Activated CD4-positive, alpha-beta T cell treated with anti-CD3 and anti-CD28 coated beads, Interleukin-2, amount 50 U/mL, for 16 hours (primary cell): ENCODE measurements at regions not wholly inside any gene's neighbourhood (a gene's known extent, or its start where the extent isn't known, plus 50 kb on each side); places are given as distances from the start of the nearest gene placed in this dataset.

ENCODE experiments used
- DNase-seq: peaks from one replicate; pipeline ENCODE4 v3.0.0-alpha.2; 2020

GRCh38 chr6:1485678-1486077 is 96.3 kb downstream of the FOXF2 start:
- DNase-seq, result no peak

GRCh38 chr6:1486387-1486786 is 97.0 kb downstream of the FOXF2 start:
- DNase-seq, result no peak

DNA sequence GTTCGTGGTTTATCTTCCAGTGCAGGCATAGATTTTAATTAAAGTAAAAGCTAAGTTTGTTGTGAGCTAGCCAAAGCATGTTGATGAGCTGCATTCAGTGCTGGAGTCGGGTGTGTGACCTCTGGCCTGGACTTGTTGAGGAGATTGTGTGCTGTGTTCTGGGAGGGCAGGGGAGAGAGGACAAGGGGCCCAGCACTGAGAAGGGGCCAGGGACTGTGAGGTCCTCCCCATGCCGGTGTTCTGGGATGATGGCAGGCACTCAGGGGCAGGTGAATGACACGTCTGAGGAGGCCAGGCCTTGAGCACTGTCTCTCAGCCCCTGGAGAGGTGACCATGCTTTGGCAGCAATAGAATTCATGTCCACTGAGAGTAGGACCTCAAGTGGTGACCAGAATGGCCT is 97.9 kb downstream of the FOXF2 start:
- DNase-seq, result no peak

GRCh38 chr6:1491025-1491424 is 101.6 kb downstream of the FOXF2 start:
- no peak for DNase-seq

- DNase-seq, result no peak
Observed at GRCh38 chr6:1491591-1492319, 102.4 kb downstream of the FOXF2 start.

GRCh38 chr6:1494671-1495070 is 105.3 kb downstream of the FOXF2 start:
- DNase-seq, result no peak

- no peak for DNase-seq
Observed at GRCh38 chr6:1495344-1495743, 106.0 kb downstream of the FOXF2 start.

DNA sequence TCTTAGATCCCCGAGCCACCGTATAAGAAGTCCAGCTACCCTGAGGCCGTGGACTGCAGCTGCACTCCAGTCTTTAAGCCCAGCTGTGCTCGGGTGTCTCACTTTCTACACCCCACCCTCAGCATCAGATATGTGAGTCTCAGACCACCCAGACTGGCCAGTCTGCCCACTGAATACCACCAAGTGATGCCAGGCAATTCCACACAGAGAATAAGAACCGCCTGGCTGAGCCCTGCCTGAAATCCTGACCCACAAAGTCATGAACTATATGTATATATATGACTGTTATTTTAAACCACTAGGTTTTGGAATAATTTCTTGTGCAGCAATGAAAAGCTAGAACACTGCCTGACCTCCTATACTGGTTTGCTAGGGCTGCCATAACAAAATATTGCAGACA is 106.7 kb downstream of the FOXF2 start:
- DNase-seq, result no peak

DNA sequence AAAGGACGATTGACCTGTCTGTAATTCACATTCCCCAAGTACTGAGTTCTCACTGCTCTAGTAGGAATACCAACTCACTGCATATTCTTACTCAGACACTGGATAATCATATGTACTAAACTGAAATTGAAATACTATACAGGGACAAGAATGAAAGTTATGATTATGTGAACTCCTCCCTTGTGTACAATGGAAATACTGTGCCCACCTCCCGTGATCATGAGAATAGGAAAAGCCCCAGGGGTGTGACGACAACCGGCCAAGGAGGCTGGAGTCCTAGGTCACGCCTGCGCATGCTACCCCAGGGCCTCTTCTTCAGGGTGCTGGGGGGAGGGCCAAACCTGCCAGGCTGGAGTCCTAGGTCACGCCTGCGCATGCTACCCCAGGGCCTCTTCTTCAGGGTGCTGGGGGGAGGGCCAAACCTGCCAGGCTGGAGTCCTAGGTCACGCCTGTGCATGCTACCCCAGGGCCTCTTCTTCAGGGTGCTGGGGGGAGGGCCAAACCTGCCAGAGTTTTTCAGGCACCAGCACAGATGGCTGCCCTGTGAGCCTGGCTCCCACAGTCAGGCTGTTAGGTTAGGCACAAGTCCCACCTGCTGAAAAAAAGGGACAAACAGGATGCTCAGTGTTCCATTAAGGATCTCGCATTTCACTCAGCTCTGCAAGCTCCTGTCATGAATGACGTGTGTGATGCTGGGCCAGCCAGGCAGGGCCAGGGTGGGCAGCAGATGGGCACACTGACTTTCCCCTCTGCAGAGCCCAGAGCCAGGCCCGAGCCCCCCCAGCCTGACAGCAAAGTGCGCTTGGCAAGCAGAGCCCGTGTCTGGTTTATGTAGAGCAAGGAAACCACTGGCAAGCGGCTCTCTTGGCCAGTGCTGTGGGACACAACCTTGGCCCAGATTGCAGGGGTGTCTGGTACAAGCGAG is 107.7 kb downstream of the FOXF2 start:
- DNase-seq, result no peak

GRCh38 chr6:1497761-1498105 is 108.4 kb downstream of the FOXF2 start:
- DNase-seq, result no peak

DNA sequence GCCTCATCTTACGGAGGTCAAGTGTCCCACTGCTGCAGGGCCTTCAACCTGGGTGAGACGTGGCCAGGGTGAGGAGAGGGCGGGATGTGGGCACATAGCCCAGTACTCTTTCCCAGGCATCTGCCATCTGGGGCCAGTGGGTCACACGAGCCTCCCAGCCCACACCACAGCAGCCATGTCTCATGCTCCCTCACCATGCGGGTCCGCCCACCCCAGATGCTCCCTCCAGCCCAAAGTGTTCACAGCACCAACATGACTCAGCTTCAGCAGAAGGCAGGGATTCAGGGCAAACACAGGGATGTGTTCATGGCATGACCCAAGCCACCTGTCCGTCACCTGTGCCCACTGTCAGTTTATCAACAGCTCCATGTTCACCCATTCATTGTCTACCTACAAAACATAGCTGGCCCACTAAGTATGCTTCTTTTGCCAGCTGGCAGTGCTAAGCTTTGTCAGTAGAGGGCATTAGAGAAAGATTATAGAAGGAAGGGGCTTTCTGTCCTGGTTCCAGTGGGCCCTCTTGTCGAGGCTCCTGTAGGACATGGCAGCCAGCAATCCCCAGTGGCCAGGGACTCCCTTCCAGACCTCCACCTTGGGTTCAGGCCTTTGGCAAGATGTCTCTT is 109.2 kb downstream of the FOXF2 start:
- DNase-seq, result no peak

- DNase-seq, result no peak
Observed at GRCh38 chr6:1499777-1500176, 109.9 kb upstream of the FOXC1 start.

- DNase-seq, result no peak
Observed at GRCh38 chr6:1500913-1501312, 108.8 kb upstream of the FOXC1 start.

DNA sequence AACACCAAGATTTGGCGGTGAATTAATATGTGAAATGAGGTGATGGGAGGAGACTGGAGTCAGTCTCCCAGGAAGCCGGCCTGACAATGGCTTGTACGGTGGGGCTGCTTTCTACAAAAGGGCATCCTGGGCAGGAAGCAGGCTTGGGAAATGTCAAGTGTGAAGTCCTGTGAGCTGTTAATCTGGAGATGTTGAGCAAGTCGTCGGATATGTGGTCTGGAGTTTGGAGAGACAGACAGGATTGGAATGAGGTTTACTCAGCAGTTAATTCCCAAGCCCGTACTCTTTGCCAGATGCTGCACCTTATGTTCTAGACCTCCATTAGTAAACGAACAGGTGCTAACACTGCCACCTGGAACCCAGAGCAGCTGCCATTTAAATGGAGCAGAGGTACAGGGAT is 107.7 kb upstream of the FOXC1 start:
- DNase-seq, result no peak

DNA sequence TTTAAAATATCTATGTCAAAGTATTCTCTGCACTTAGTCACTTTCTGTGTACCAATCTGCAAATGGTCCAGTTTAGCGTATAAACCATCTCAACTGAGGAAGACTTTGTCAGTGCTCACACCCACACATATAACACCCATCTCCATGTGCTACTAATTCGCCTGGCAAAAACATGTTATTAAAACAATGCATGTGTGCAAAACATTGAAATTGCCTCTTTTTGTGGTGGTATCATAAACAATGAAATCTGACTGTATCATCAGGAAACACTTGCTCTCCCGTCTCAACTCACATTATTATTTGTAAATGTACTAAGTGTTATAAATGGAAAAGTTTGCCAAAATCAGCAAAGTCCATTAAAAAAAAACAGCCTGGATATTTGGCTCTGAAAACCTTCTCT is 105.9 kb upstream of the FOXC1 start:
- no peak for DNase-seq

DNA sequence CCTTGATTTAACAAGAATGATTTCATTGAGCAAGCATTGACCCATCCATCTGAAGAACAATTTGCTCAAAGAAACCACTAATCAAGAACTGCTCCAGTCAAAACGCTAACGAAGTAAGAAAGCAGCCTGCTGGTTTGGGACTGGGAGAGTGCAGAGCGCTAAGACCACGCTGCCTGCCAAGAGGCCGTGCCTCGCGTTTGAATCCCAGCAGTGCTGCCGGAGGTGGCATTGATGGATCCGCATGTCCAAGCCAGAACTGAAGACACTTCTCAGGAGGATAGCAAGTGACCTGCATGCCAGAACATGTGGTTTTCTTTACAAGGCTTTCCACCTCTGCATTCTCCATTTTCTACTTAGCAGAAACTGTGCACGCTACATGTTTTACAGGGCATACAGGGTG is 105.2 kb upstream of the FOXC1 start:
- no peak for DNase-seq

DNA sequence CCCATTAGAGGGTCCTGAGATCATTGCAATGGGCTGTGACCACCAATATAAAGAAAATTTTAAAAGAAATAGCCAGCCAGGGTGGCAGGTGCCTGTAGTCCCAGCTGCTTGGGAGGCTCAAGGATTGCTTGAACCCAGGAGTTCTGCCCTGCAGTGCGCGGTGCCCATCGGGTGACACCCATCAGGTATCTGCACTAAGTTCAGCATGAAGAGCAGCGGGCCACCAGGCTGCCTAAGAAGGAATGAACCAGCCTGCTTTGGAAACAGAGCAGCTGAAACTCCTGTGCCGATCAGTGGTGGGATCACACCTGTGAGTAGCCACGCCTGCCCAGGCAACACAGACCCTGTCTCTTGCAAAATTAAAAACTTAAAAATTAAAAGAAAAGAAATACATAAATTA is 102.5 kb upstream of the FOXC1 start:
- DNase-seq, result no peak

GRCh38 chr6:1509241-1509640 is 100.5 kb upstream of the FOXC1 start:
- no peak for DNase-seq

- DNase-seq, result no peak
Observed at GRCh38 chr6:1510239-1510638, 99.5 kb upstream of the FOXC1 start.

DNA sequence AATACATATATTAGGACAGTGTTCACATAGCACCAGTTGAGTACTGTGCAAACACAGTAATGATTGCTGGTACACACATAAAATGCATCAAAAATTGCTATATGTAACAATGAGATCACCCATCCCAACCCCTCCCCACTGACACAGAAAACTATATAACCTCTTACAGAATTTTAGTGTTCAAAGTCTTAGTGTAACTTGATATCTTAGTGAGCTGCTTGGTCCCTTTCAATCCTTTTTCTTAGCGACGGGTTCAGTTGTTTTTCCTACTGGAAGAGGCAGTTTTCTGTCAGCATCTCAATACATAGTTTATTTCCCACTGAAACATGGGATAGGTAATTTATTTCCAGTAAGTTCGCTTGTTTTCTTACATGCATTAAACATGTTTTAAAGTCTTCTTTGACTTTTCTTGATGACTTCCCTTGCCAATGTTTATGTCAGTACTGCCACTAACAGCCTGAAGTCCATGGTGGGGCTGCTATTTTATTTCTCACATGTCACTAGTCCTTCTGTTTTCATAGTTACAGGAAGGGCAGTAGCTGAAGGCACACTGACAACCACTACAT is 96.4 kb upstream of the FOXC1 start:
- DNase-seq, result no peak

DNA sequence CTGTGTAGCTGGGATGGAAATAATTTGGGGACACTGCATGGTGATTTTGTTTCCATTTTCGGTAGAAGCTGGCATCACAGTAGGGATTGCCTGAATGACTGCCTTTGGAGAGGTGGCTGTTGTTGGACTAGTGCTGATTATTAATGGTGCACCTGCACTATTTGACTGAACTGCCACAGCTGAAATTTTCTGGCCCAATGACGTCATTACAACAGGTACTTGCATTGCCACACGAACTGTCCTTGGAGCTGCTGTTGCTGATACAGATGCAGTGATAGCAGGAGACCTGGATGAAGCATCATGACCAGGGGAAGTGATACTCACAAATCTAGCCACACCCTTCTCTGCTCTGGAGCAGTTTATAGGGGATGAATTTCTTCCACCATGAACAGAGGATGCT is 95.6 kb upstream of the FOXC1 start:
- no peak for DNase-seq

DNA sequence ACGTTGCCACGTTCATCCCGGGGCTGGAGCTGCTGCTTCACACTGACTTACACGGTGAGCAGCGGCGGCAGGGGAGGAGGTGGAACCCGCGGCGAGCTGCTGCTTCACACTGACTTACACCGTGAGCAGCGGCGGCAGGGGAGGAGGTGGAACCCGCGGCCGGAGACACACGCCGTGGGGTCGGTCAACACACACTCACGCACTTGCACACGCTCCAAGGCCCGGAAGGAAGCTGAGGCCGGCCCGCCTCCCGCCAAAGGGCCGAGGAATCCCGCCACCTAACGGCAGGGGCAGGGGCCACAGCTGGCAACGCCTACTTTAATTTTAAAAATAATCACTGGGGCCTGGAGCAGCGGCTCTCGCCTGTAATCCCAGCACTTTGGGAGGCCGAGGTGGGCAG is 94.4 kb upstream of the FOXC1 start:
- no peak for DNase-seq

DNA sequence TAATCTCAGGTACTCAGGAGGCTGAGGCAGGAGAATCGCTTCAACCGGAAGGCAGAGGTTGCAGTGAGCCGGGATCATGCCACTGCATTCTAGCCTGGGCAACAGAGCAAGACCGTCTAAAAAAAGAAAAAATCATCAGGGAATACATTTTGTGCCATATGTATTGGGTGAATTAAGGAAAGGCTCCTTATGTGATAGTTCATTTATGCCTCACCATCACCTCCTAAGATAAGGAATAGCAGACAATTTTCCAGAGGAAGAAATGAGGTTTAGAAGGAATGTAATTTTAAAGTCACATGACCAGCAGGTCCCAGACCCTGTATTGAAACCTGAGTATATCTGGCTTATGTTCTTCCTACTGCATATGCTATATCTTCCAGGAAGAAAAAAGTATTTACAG is 93.9 kb upstream of the FOXC1 start:
- DNase-seq, result no peak
